NCI-H1930 (cell line): ENCODE measurements at regions not wholly inside any gene's neighbourhood (a gene's known extent, or its start where the extent isn't known, plus 50 kb on each side); places are given as distances from the start of the nearest gene placed in this dataset.
"Not testable (repeated sequence)": the region's sequence is repeated elsewhere in the genome, so short reads cannot be mapped to it uniquely, and the experiment has no call there.

ENCODE experiments used
- DNase-seq, 2 experiments: peaks; one replicate each; lab custom pipeline; 2025; lab: John Stamatoyannopoulos, UW

- no peak for DNase-seq
Measured at GRCh38 chr2:2742726-2743125, 411.7 kb upstream of the MYT1L start.

- no peak for DNase-seq
Measured at GRCh38 chr2:2740238-2740775, 409.2 kb upstream of the MYT1L start.

- DNase-seq, result no peak
Measured at GRCh38 chr2:2739231-2739795, 408.2 kb upstream of the MYT1L start.

GRCh38 chr2:2738684-2739083 lies 407.6 kb upstream of the MYT1L start:
- DNase-seq, result no peak

- DNase-seq, result no peak
Measured at GRCh38 chr2:2738276-2738675, 407.2 kb upstream of the MYT1L start.

- no peak for DNase-seq
Measured at GRCh38 chr2:2735041-2735440, 404.0 kb upstream of the MYT1L start.

- DNase-seq, result no peak
Measured at GRCh38 chr2:2734308-2734707, 403.2 kb upstream of the MYT1L start.

GRCh38 chr2:2733818-2734217 lies 402.7 kb upstream of the MYT1L start:
- DNase-seq, result no peak

- no peak for DNase-seq
Measured at GRCh38 chr2:2732331-2733119, 401.4 kb upstream of the MYT1L start.

GRCh38 chr2:2731816-2732284 lies 400.8 kb upstream of the MYT1L start:
- DNase-seq, result no peak

- DNase-seq, result no peak
Measured at GRCh38 chr2:2731101-2731815, 400.2 kb upstream of the MYT1L start.

GRCh38 chr2:2730301-2730833 lies 399.3 kb upstream of the MYT1L start:
- DNase-seq, result no peak

- DNase-seq, result no peak
Measured at GRCh38 chr2:2729246-2729645, 398.2 kb upstream of the MYT1L start.

GRCh38 chr2:2728635-2729034 lies 397.6 kb upstream of the MYT1L start:
- DNase-seq, result no peak

GRCh38 chr2:2727876-2728511 lies 396.9 kb upstream of the MYT1L start:
- DNase-seq, result no peak

GRCh38 chr2:2726163-2726562 lies 395.1 kb upstream of the MYT1L start:
- DNase-seq, result no peak

GRCh38 chr2:2723064-2723463 lies 392.0 kb upstream of the MYT1L start:
- DNase-seq, result no peak

- DNase-seq, result no peak
Measured at GRCh38 chr2:2721296-2721835, 390.3 kb upstream of the MYT1L start.

- DNase-seq, result not testable (repeated sequence)
Measured at GRCh38 chr2:2720806-2721205, 389.7 kb upstream of the MYT1L start.

GRCh38 chr2:2720351-2720750 lies 389.3 kb upstream of the MYT1L start:
- no peak for DNase-seq

- DNase-seq, result no peak
Measured at GRCh38 chr2:2719781-2720180, 388.7 kb upstream of the MYT1L start.

GRCh38 chr2:2719015-2719414 lies 387.9 kb upstream of the MYT1L start:
- DNase-seq, result no peak
